Left ventricle myocardium inferior (tissue), 1 donor: ENCODE measurements at regions not wholly inside any gene's neighbourhood (a gene's known extent, or its start where the extent isn't known, plus 50 kb on each side); places are given as distances from the start of the nearest gene placed in this dataset.

Experiments used
- DNase-seq: peaks from one replicate; pipeline ENCODE4 v3.0.0-alpha.2; 2020
- H3K27ac ChIP-seq: fragments of 200-600 bp; replicated peaks from 2 replicates; pipeline ENCODE4 v1.8.0; 2021
- H3K27me3 ChIP-seq: fragments of 200-600 bp; 2 replicates; pipeline ENCODE4 v1.8.0; 2021; ENCODE audit warnings: low read depth
- H3K36me3 ChIP-seq: fragments of 200-600 bp; 2 replicates; pipeline ENCODE4 v1.8.0; 2021
- H3K4me1 ChIP-seq: fragments of 200-600 bp; 2 replicates; pipeline ENCODE4 v1.8.0; 2021
- H3K4me3 ChIP-seq: fragments of 200-600 bp; 2 replicates; pipeline ENCODE4 v1.8.0; 2021; ENCODE audit warnings: mild to moderate bottlenecking, moderate library complexity
- H3K9me3 ChIP-seq: fragments of 200-600 bp; replicated peaks from 2 replicates; pipeline ENCODE4 v1.8.0; 2021
- CTCF ChIP-seq: fragments of 200-600 bp; IDR thresholded peaks from 2 replicates; pipeline ENCODE4 v1.8.0; 2021; ENCODE audit warnings: antibody characterized with exemption, mild to moderate bottlenecking, borderline replicate concordance
- intact Hi-C: fragments of 100-400 bp; cut with micrococcal nuclease; formaldehyde crosslinking; loops from one replicate; pipeline ENCODE4 v1.11.0; 2022
- donor health status: DM: no; HTN: yes; CAD: no; lungs with severe emphysema.

GRCh38 chr11:33646629-33647028 is 54.0 kb downstream of the C11orf91 start:
- Histone ChIP-seq H3K36me3 (no peaks in the 10 kb centered on the region), H3K27ac (peak overlapping the region; percentile 27), H3K4me1 (peaks cover 8% of the 10 kb centered on the region), H3K4me3 (no peak overlapping the region), H3K27me3 (no peaks in the 10 kb centered on the region), H3K9me3 (no peaks in the 10 kb centered on the region)
- DNase-seq: no peak
- intact Hi-C loops: no loop called here
- TF ChIP-seq CTCF: no peak

- TF ChIP-seq CTCF: no peak
- no peak overlapping the region for H3K4me3 ChIP-seq
- H3K27ac ChIP-seq: no peak overlapping the region
- H3K4me1 ChIP-seq: peaks cover 6% of the 10 kb centered on the region
- DNase-seq: no peak
- intact Hi-C loops: no loop called here
- H3K36me3 ChIP-seq: no peaks in the 10 kb centered on the region
- no peaks in the 10 kb centered on the region for H3K9me3 ChIP-seq
- H3K27me3 ChIP-seq: no peaks in the 10 kb centered on the region
Observed at GRCh38 chr11:33646168-33646567, 54.5 kb downstream of the C11orf91 start.

GRCh38 chr11:33645686-33646085 is 54.9 kb downstream of the C11orf91 start:
- intact Hi-C loops: no loop called here
- no peak overlapping the region for H3K4me3 ChIP-seq
- TF ChIP-seq CTCF: no peak
- H3K36me3 ChIP-seq: no peaks in the 10 kb centered on the region
- peaks cover 10% of the 10 kb centered on the region for H3K4me1 ChIP-seq
- no peak for DNase-seq
- no peak overlapping the region for H3K27ac ChIP-seq
- H3K9me3 ChIP-seq: no peaks in the 10 kb centered on the region
- H3K27me3 ChIP-seq: no peaks in the 10 kb centered on the region

- no peak for TF ChIP-seq CTCF
- H3K36me3 ChIP-seq: no peaks in the 10 kb centered on the region
- no peak overlapping the region for H3K27ac ChIP-seq
- peaks cover 15% of the 10 kb centered on the region for H3K4me1 ChIP-seq
- peaks cover 6% of the 10 kb centered on the region for H3K9me3 ChIP-seq
- no peak for DNase-seq
- intact Hi-C loops: no loop called here
- no peaks in the 10 kb centered on the region for H3K27me3 ChIP-seq
- H3K4me3 ChIP-seq: no peak overlapping the region
Observed at GRCh38 chr11:33643167-33643824, 57.3 kb downstream of the C11orf91 start.

GRCh38 chr11:33642461-33643166 is 58.0 kb downstream of the C11orf91 start:
- Histone ChIP-seq H3K4me1 (peaks cover 15% of the 10 kb centered on the region), H3K27me3 (no peaks in the 10 kb centered on the region), H3K36me3 (no peaks in the 10 kb centered on the region), H3K9me3 (peaks cover 6% of the 10 kb centered on the region), H3K4me3 (no peak overlapping the region), H3K27ac (no peak overlapping the region)
- no peak for TF ChIP-seq CTCF
- intact Hi-C loops: no loop called here
- DNase-seq: no peak
